Stimulated activated naive B cell treated with anti-CD40 and anti-IgM and Interleukin-4, amounts not matched to agents 10 μg/mL and 1 μg/mL and 100 μg/mL, for 72 hours (primary cell): ENCODE measurements at regions not wholly inside any gene's neighbourhood (a gene's known extent, or its start where the extent isn't known, plus 50 kb on each side); places are given as distances from the start of the nearest gene placed in this dataset.
"Not testable (repeated sequence)": the region's sequence is repeated elsewhere in the genome, so short reads cannot be mapped to it uniquely, and the experiment has no call there.

Source experiments
- ATAC-seq, 2 donors: fragments of 150-1000 bp; cut with Tn5 transposase; replicated peaks; 2 replicates each; pipeline ENCODE4 v1.10.0; 2021; ENCODE audit warnings: moderate library complexity in 1 of 2
- DNase-seq: peaks from one replicate; pipeline ENCODE4 v3.0.0; 2021
- H3K27ac Mint-ChIP-seq: one replicate; pipeline ENCODE4 v1.8.0; 2022; ENCODE audit warnings: mild to moderate bottlenecking, mixed read lengths
- H3K27me3 Mint-ChIP-seq, 2 donors: one replicate each; pipeline ENCODE4 v1.8.0; 2022; ENCODE audit warnings: mixed read lengths in 2 of 2
- H3K36me3 Mint-ChIP-seq, 2 donors: one replicate each; pipeline ENCODE4 v1.8.0; 2022; ENCODE audit warnings: mixed read lengths in 2 of 2, mild to moderate bottlenecking in 1 of 2
- H3K4me1 Mint-ChIP-seq, 2 donors: one replicate each; pipeline ENCODE4 v1.8.0; 2022; ENCODE audit warnings: mixed read lengths in 2 of 2, mild to moderate bottlenecking in 1 of 2
- H3K4me3 Mint-ChIP-seq, 2 donors: one replicate each; pipeline ENCODE4 v1.8.0; 2022; ENCODE audit warnings: mild to moderate bottlenecking in 2 of 2, mixed read lengths in 2 of 2, moderate library complexity in 1 of 2
- H3K9me3 Mint-ChIP-seq, 2 donors: one replicate each; pipeline ENCODE4 v1.8.0; 2022; ENCODE audit warnings: mixed read lengths in 2 of 2, mild to moderate bottlenecking in 1 of 2

DNA sequence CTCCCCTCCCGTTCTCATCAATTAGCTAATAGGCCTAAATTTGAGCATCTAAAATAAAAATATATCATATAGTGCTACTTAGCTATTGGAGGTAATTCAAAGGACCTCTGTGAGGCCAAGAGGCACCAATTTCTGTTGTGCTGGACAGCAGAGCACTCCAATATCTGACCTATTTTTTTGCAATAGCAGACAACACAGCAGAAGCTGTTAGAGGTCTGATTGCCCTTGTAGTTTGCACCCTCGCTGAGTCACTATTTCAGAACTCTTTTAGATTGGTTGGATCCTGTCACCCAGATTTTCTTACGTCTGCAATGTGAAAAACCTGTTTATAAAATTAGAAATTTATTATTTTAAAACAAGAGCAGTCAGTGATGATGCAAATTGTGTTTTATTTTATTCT is 184.1 kb downstream of the CEP135 start:
- Mint-ChIP-seq H3K4me1 (peaks cover 3 to 5% of the 10 kb centered on the region in 2 donors), H3K27me3 (peaks cover 0 to 2% of the 10 kb centered on the region in 2 donors), H3K4me3 (no peak overlapping the region), H3K36me3 (no peaks in the 10 kb centered on the region), H3K9me3 (no peaks in the 10 kb centered on the region), H3K27ac (no peak overlapping the region)
- ATAC-seq (no peak), DNase-seq (no peak)

DNA sequence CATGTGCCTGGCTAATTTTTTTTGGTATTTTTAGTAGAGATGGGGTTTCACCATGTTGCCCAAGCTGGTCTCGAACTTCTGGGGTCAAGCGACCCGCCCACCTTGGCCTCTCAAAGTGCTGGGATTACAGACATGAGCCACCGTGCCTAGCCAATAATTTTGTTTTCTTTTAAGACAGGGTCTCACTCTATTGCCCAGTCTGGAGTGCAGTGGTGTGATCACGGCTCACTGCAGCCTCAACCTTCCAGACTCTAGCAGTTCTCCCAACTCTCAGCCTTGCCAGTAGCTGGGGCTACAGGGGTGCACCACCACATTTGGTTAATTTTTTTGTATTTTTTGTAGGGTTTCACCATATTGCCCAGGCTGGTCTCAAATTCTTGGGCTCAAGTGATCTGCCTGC is 183.4 kb downstream of the CEP135 start:
- not testable (repeated sequence) for H3K27me3 Mint-ChIP-seq, ATAC-seq, H3K27ac Mint-ChIP-seq, DNase-seq, H3K36me3 Mint-ChIP-seq, H3K9me3 Mint-ChIP-seq, H3K4me3 Mint-ChIP-seq, H3K4me1 Mint-ChIP-seq

DNA sequence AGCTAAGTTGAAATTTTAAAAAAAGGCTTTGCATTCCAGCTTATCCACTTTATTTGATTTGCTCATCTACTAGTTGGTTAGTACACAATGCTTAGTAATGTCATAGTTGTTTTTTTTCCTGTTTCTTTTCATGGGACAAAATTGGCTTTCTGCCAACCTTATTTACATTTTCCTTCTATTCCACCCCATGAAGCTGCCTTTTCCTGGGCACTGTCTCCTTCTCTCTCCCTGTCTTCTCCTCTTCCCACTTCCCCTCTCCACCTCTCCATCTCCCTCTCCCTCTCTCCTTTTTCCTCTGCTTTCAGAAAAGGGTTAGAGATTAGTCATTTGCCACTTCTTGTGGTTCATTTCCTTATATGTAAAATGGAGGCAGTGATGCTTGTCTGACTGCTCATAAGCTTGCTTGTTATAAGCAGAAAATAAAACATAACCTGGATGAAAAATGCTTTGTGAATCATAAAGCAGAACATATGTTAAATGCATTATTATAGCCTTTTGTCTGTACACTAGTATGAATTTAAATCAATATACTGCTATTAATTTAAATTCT is 181.9 kb downstream of the CEP135 start:
- DNase-seq (no peak), ATAC-seq (peak in 1 of 2 donors; percentile 29)
- no peak overlapping the region for H3K27ac Mint-ChIP-seq
- H3K27me3 Mint-ChIP-seq, result peaks cover 0 to 9% of the 10 kb centered on the region in 2 donors
- H3K4me1 Mint-ChIP-seq, result peaks cover 3 to 5% of the 10 kb centered on the region in 2 donors
- no peaks in the 10 kb centered on the region for H3K9me3 Mint-ChIP-seq
- no peak overlapping the region for H3K4me3 Mint-ChIP-seq
- no peaks in the 10 kb centered on the region for H3K36me3 Mint-ChIP-seq

DNA sequence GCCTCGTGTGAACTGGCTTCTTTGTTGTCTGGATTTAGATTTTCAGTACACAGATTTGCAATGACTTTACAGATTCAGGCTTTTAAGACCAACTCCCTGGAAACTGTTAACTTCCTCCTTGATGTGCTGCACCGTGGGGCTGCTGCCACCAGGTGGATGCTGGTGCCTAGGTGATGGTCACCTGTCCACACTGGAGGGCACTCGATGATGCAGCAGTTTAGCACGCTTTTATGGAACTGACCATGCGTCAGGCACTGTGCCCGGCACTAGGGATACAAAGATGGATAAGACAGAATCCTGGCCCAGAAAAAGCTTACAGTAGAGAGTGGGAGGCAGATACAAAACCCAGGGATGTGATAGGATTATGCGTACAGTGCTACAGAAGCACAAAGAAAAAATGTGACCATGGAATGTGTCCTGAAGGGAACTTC is 180.7 kb downstream of the CEP135 start:
- no peaks in the 10 kb centered on the region for H3K36me3 Mint-ChIP-seq
- no peak overlapping the region for H3K4me3 Mint-ChIP-seq
- peaks cover 0 to 9% of the 10 kb centered on the region in 2 donors for H3K27me3 Mint-ChIP-seq
- DNase-seq (peak; percentile 3), ATAC-seq (peak; percentile 61 to 70)
- H3K9me3 Mint-ChIP-seq, result no peaks in the 10 kb centered on the region
- peaks cover 3 to 5% of the 10 kb centered on the region in 2 donors for H3K4me1 Mint-ChIP-seq
- no peak overlapping the region for H3K27ac Mint-ChIP-seq

DNA sequence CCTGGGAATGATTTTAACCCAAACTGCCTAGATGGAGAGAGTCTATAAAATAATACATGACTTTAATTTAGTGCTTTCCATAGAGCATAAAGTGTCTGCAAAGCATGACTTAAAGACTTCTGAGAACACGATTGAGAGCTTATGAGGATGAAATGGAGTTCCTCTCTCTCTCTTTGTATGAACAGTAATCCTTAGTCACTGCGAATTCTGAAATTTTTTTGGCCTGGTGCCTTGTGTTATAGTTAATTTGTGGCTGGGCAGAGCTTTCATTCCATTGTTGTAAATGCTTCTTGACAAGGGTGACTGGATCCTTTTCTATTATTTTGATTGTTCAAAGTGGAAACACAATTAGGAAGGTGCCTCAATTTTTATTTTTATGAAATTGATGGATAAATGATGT is 179.5 kb downstream of the CEP135 start:
- Mint-ChIP-seq H3K27ac (no peak overlapping the region), H3K4me3 (no peak overlapping the region), H3K4me1 (peaks cover 3 to 5% of the 10 kb centered on the region in 2 donors), H3K36me3 (no peaks in the 10 kb centered on the region), H3K27me3 (peaks cover 0 to 9% of the 10 kb centered on the region in 2 donors), H3K9me3 (no peaks in the 10 kb centered on the region)
- ATAC-seq (no peak), DNase-seq (no peak)

DNA sequence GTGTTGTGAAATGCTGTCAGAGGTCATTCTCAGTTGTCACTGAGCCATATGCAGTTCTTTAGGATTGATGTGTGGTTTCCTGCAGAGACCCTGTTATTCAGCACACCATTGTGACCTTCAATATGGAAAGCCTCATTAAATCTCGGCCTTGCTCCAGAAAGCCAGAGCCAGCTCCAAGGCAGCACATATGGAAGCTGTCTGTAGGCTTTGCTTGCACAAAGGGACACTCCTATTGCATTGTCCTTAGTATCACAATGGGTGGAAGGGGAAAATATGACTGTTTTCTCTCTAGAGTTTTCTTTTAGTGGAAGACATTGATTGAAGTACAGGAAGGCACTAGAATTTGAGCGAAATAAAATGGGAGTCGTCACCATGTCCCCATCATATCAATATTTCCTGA is 179.0 kb downstream of the CEP135 start:
- Mint-ChIP-seq H3K27me3 (peaks cover 0 to 9% of the 10 kb centered on the region in 2 donors), H3K4me3 (no peak overlapping the region), H3K27ac (no peak overlapping the region), H3K9me3 (no peaks in the 10 kb centered on the region), H3K36me3 (no peaks in the 10 kb centered on the region), H3K4me1 (peaks cover 3 to 5% of the 10 kb centered on the region in 2 donors)
- ATAC-seq (no peak), DNase-seq (no peak)

DNA sequence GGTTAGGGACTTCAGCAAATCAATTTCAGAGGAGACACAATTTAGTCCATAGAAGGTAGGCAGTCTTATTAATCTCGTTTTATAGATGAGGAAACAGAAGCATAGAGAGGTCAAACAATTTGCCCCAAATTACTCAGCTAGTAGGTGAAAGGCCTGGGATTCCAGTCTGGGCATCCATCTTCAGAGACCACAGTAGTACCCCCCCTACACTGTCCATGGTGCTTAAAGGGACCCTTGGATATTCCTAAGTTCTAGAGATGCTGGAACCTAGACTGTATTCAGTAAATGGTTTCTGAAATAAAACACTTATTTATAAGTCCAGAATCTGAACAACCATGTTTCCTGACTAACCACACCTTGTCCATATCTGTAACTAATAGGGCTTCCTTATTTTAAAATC is 174.8 kb downstream of the CEP135 start:
- H3K36me3 Mint-ChIP-seq, result no peaks in the 10 kb centered on the region
- peaks cover 0 to 9% of the 10 kb centered on the region in 2 donors for H3K27me3 Mint-ChIP-seq
- no peak overlapping the region for H3K4me3 Mint-ChIP-seq
- ATAC-seq (no peak), DNase-seq (no peak)
- no peaks in the 10 kb centered on the region for H3K4me1 Mint-ChIP-seq
- no peaks in the 10 kb centered on the region for H3K9me3 Mint-ChIP-seq
- no peak overlapping the region for H3K27ac Mint-ChIP-seq

DNA sequence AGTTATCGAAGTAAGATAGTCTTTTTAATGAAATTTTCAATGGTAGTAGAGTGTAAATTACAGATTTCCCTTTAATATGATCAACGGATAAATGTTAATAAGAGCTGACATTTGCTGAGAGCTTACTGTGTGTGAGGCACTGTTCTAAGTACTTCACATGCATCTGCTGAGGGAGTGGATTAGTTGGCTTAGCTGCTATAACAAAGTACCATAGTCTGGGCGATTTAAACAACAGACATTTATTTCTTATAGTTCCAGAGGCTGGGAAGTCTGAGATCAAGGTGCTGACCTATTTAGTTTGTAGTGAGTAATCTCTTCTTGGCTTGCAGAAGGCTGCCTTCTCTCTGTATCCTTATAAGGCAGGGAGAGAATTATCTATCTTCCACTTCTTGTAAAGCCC is 174.3 kb downstream of the CEP135 start:
- no peaks in the 10 kb centered on the region for H3K4me1 Mint-ChIP-seq

DNA sequence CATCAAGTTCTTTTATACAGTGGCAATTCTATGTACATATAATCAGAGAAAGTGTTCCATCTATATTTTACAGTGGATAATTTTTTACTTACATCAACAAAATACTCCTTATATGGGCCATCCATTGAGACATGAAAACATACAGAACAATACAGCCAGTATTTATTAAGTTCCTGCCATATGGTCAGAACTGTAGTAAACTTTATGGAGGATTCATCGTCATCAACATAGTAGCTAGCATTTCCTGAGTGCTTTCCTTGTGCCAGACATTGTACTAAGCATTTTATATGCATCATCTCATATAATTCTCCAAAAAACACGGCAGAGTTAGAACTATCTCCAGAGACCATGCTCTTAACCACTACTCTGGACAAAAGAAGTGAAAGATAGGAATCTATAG is 170.1 kb downstream of the CEP135 start:
- no peak overlapping the region for H3K4me3 Mint-ChIP-seq

More for the DNA sequence above, 174.3 kb downstream of the CEP135 start:
- Mint-ChIP-seq H3K27me3 (peaks cover 0 to 9% of the 10 kb centered on the region in 2 donors), H3K36me3 (no peaks in the 10 kb centered on the region), H3K27ac (no peak overlapping the region), H3K9me3 (no peaks in the 10 kb centered on the region), H3K4me3 (no peak overlapping the region)
- ATAC-seq, result no peak
- no peak for DNase-seq

DNA sequence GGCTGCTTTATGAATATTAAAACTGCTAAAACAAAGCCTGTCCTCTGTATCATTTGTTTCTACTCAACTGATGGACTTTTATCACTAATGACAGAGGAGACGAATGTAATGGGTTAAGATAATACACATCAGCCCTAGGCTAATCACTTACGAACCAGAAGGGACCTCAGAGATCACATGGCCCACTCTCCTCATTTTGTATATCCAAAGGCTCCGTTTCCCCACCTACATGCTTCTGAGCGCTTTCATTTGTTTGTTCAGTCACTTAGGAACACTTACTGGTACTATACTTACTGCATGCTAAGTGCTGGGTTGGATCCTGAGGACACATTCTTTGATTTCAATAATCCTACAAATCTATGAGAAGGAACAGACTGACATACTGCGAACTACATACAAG is 169.3 kb downstream of the CEP135 start:
- Mint-ChIP-seq H3K27me3 (no peaks in the 10 kb centered on the region), H3K4me1 (peaks cover 0 to 9% of the 10 kb centered on the region in 2 donors), H3K4me3 (no peak overlapping the region), H3K36me3 (no peaks in the 10 kb centered on the region), H3K9me3 (no peaks in the 10 kb centered on the region), H3K27ac (no peak overlapping the region)
- DNase-seq (no peak), ATAC-seq (no peak)

More for the DNA sequence above, 170.1 kb downstream of the CEP135 start:
- H3K27ac Mint-ChIP-seq, result no peak overlapping the region
- H3K9me3 Mint-ChIP-seq, result no peaks in the 10 kb centered on the region
- no peak for DNase-seq
- peaks cover 0 to 9% of the 10 kb centered on the region in 2 donors for H3K4me1 Mint-ChIP-seq
- no peaks in the 10 kb centered on the region for H3K27me3 Mint-ChIP-seq
- ATAC-seq, result no peak
- H3K36me3 Mint-ChIP-seq, result no peaks in the 10 kb centered on the region

DNA sequence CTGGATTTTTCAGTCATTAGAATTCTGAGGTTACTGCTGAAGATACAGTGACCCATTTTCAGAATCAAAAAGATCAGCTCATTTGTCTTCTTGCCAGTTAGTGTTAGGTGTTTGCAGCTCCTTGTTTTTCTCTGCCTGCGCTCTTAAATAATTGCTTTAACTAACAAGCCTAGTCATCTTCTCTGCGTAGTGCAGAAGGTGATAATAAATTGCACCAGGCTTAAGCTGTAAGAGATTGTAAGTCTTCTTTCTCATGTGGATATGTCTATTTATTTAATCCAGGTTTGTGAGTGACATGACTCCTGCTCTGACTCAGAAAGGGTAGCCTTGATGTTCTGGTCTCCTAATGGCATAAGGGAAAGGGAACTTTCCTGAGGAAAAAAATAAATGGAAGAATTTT is 167.2 kb downstream of the CEP135 start:
- Mint-ChIP-seq H3K27ac (no peak overlapping the region), H3K9me3 (no peaks in the 10 kb centered on the region), H3K4me3 (no peak overlapping the region), H3K36me3 (no peaks in the 10 kb centered on the region), H3K4me1 (peaks cover 0 to 9% of the 10 kb centered on the region in 2 donors), H3K27me3 (no peaks in the 10 kb centered on the region)
- DNase-seq (no peak), ATAC-seq (no peak)

DNA sequence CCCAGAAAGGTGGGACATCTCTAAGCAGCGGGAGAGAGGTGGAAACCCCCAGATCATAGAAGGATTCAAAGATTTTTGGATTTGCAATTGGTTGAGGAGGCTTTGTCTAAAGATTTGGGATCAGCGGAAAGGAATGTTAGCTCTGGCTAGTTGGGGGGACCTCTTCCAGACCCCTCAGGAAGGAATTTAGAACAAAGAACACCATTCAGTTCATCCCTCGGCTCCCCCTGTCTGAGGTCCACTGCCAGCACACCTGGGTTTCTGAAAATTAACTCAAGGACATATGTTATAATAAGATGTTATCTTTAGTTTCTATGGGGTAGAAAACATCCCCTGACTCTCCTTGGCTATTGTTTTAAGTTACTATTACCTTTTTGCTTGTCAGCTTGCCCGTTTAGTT is 163.6 kb downstream of the CEP135 start:
- Mint-ChIP-seq H3K9me3 (no peaks in the 10 kb centered on the region), H3K36me3 (no peaks in the 10 kb centered on the region), H3K4me3 (no peak overlapping the region), H3K4me1 (peaks cover 0 to 9% of the 10 kb centered on the region in 2 donors), H3K27ac (no peak overlapping the region), H3K27me3 (no peaks in the 10 kb centered on the region)
- ATAC-seq (no peak), DNase-seq (no peak)

DNA sequence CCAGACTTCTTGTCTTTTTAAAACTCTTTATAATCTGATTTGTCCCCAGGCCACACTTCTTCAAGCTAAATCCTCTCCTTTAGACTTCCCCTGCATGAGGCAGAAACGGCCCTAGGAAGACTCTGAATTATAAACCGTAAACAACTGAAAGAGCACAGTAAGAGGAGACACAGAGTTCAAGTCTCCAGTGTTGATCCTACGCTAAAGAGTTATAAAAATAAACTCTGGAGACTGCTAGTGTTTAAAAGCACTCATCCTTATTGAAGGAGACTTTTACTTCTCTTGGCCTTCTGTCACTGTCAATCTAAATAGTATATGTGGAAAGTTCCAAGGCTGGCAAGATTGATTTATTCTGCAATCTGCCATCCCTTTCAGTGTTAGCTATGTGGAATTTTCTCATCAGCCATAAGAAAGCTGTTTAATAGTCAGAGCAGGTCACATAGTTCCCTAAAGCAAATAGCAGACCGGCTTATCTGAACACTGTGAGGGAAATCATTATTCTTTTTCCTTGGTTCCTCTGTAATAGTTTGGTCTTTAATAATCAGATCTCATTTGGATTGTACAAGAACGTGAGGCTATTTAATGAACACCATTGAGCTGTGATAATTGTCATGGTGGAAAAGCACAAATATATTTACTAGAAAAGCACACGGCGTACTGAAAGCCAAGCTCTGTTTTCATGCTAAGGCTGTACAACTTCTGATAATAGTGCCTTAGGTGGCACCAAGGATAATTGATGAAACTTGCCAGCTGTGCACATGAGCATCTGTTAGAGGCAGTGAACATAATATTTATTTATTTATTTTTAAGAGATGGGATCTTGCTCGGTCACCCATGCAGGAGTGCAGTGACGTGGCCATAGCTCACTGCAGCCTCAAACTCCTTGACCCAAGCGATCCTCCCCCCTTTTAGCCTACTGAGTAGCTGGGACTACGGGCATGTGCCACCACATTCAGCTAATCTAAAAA is 157.7 kb downstream of the CEP135 start:
- DNase-seq, result no peak
- H3K27ac Mint-ChIP-seq, result no peak overlapping the region
- H3K9me3 Mint-ChIP-seq, result no peaks in the 10 kb centered on the region
- no peaks in the 10 kb centered on the region for H3K36me3 Mint-ChIP-seq
- H3K27me3 Mint-ChIP-seq, result no peaks in the 10 kb centered on the region
- ATAC-seq, result no peak
- H3K4me1 Mint-ChIP-seq, result no peaks in the 10 kb centered on the region
- H3K4me3 Mint-ChIP-seq, result no peak overlapping the region

DNA sequence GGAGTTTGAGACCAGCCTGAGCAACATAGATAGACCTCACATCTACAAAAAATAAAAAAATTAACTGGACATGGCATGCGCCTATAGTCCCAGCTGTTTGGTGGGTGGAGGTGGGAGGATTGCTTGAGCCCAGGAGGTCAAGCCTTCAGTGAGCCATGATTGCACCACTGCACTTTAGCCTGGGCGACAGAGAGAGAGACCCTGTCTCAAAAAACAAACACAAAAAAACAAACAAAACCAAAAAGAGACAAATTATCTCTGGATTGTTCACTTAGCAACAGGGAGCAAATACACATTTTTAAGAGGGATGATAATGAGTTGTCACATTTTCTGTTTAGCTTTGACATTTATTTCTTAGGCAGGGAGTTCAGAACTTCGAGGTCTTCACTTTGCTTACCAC is 155.4 kb downstream of the CEP135 start:
- Mint-ChIP-seq H3K36me3 (no peaks in the 10 kb centered on the region), H3K9me3 (no peaks in the 10 kb centered on the region), H3K4me3 (no peak overlapping the region), H3K27ac (no peak overlapping the region), H3K4me1 (no peaks in the 10 kb centered on the region), H3K27me3 (no peaks in the 10 kb centered on the region)
- ATAC-seq, result no peak
- no peak for DNase-seq

DNA sequence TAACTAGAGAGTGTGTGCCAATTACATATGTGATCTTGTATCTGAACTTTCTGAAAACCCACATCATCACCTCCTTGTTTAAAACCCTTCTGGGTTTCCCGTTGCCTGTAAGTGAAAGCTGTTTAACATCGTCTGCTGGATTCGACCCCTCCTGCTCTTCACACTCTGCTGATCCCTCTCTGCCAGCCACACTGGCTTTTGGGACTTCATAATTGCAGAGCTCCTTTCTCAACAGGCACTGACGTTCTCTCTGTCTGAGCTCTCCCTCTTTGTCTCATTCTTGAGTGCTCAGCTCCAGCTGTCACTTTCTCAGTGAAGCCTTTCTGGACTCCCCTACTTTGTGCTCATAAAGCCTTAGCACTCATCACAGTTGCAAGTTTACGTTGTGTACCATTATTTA is 153.9 kb downstream of the CEP135 start:
- no peaks in the 10 kb centered on the region for H3K36me3 Mint-ChIP-seq
- no peaks in the 10 kb centered on the region for H3K9me3 Mint-ChIP-seq
- DNase-seq (no peak), ATAC-seq (no peak)
- no peaks in the 10 kb centered on the region for H3K27me3 Mint-ChIP-seq
- H3K27ac Mint-ChIP-seq, result no peak overlapping the region
- H3K4me3 Mint-ChIP-seq, result no peak overlapping the region
- no peaks in the 10 kb centered on the region for H3K4me1 Mint-ChIP-seq
